K562 (cell line): ENCODE measurements at regions not wholly inside any gene's neighbourhood (a gene's known extent, or its start where the extent isn't known, plus 50 kb on each side); places are given as distances from the start of the nearest gene placed in this dataset.

ENCODE experiments used
- AFF4 ChIP-seq: sonication (generic); formaldehyde crosslinking; IDR thresholded peaks from 2 replicates; pipeline ENCODE4 v1.8.0; 2023; ENCODE audit warnings: mild to moderate bottlenecking, missing genetic modification reagents
- EP300 ChIP-seq: IDR thresholded peaks from 2 replicates; pipeline ENCODE4 v1.6.1; 2012; ENCODE audit warnings: low read length, improper control_type of control experiment
- FOXJ2 ChIP-seq: fragments of 200-800 bp; sonication (Bioruptor generic); IDR thresholded peaks from 2 replicates; pipeline ENCODE4 v1.6.1; 2016; ENCODE audit warnings: missing genetic modification characterization, missing compliant biosample characterization
- HNRNPL ChIP-seq: fragments of 200-400 bp; formaldehyde crosslinking; IDR thresholded peaks from 2 replicates; pipeline ENCODE4 v1.6.1; 2017; ENCODE audit warnings: low read depth, mild to moderate bottlenecking, low read length
- IRF1 ChIP-seq: sonication (generic); formaldehyde crosslinking; IDR thresholded peaks from 2 replicates; pipeline ENCODE4 v1.8.0; 2022; ENCODE audit warnings: missing genetic modification reagents, mild to moderate bottlenecking, borderline replicate concordance
- KLF13 ChIP-seq: fragments of 450-650 bp; IDR thresholded peaks from 2 replicates; pipeline ENCODE4 v1.6.1; 2016; ENCODE audit warnings: missing genetic modification characterization, low read depth, mild to moderate bottlenecking, missing compliant biosample characterization, moderate library complexity, borderline replicate concordance
- STAT5B ChIP-seq: fragments of 250-450 bp; sonication (Bioruptor Pico); IDR thresholded peaks from 2 replicates; pipeline ENCODE4 v1.8.0; 2021; ENCODE audit warnings: mild to moderate bottlenecking, inconsistent platforms
- ZNF175 ChIP-seq: fragments of 200-800 bp; sonication (Bioruptor generic); IDR thresholded peaks from 2 replicates; pipeline ENCODE4 v1.6.1; 2016; ENCODE audit warnings: low read depth, mild to moderate bottlenecking, missing genetic modification characterization, missing compliant biosample characterization
- ZNF384 ChIP-seq: IDR thresholded peaks from 2 replicates; pipeline ENCODE4 v1.6.1; 2012; ENCODE audit warnings: low read depth, low read length, improper control_type of control experiment

GRCh38 chrX:69232945-69233344, 67.7 kb upstream of the PJA1 start (continued):
- no peak for TF ChIP-seq AFF4 (CRISPR knock-in tag)
- no peak for TF ChIP-seq ZNF175 (CRISPR knock-in tag)
- TF ChIP-seq FOXJ2 (tag), result no peak
- TF ChIP-seq EP300, result peak; percentile 51
- TF ChIP-seq HNRNPL, result no peak
- no peak for TF ChIP-seq KLF13 (tag)
- no peak for TF ChIP-seq STAT5B
- TF ChIP-seq ZNF384, result no peak
- no peak for TF ChIP-seq IRF1 (CRISPR knock-in tag)
